Kidney epithelial cell (primary cell): ENCODE measurements at regions not wholly inside any gene's neighbourhood (a gene's known extent, or its start where the extent isn't known, plus 50 kb on each side); places are given as distances from the start of the nearest gene placed in this dataset.

Experiments
- DNase-seq: peaks from one replicate; pipeline ENCODE4 v3.0.0-alpha.2; 2010; ENCODE audit warnings: low read depth
- H3K27me3 ChIP-seq: 2 replicates; pipeline ENCODE4 v1.6.0; 2011; ENCODE audit warnings: low read length; ENCODE audit not compliant: control insufficient read depth, insufficient read depth
- H3K36me3 ChIP-seq: 2 replicates; pipeline ENCODE4 v1.5.1; 2011; ENCODE audit warnings: low read length; ENCODE audit not compliant: control insufficient read depth, insufficient read depth
- H3K4me3 ChIP-seq: 2 replicates; pipeline ENCODE4 v1.5.1; 2011; ENCODE audit warnings: low read depth, mild to moderate bottlenecking, control low read depth, low read length
- TF ChIP-seq, protein P1 (sequence below): IDR thresholded peaks from 2 replicates; pipeline ENCODE4 v1.5.1; 2011; ENCODE audit warnings: mild to moderate bottlenecking, moderate library complexity, low read length, control low read depth, inconsistent platforms; ENCODE audit not compliant: insufficient read depth, poor library complexity, severe bottlenecking

DNA sequence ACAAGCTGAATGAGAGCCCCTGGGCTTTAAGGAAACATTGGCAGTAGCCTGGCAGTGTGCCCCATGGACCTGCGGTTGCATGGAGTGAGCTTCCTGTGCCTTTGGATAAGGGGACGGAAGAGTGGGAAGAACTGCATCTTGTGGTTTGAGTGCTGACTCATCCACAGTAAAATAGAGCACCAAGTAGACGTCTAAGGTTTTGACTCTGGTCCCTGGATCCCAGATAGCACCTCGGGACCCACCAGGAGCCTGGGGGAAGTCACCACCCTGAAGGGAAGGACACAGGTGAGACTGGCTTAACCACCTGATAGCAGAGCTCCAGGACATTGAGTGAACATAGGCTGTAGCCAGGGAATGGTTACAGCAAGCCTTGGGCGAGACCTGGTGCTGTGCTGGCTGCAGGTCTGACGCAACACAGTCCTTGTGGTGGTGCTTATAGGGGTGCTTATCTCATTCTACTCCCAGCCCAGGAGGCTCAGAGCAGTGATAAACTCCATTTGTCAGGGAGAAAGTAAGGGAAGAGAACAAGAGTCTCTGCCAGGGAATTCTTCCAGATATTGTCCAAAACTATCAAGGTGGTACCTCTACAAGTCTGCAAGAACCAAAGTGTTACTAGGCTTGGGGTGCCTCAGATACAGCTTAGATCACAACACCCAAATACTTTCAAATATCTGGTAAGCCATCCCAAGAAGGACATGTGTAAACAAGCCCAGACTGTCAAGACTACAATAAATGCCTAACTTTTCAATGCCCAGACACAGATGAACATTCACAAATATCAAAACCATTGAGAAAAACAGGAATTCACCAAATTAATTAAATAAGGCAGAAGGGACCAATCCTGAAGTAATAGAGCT is 123.6 kb upstream of the TET2 start:
- TF ChIP-seq, protein P1, sequence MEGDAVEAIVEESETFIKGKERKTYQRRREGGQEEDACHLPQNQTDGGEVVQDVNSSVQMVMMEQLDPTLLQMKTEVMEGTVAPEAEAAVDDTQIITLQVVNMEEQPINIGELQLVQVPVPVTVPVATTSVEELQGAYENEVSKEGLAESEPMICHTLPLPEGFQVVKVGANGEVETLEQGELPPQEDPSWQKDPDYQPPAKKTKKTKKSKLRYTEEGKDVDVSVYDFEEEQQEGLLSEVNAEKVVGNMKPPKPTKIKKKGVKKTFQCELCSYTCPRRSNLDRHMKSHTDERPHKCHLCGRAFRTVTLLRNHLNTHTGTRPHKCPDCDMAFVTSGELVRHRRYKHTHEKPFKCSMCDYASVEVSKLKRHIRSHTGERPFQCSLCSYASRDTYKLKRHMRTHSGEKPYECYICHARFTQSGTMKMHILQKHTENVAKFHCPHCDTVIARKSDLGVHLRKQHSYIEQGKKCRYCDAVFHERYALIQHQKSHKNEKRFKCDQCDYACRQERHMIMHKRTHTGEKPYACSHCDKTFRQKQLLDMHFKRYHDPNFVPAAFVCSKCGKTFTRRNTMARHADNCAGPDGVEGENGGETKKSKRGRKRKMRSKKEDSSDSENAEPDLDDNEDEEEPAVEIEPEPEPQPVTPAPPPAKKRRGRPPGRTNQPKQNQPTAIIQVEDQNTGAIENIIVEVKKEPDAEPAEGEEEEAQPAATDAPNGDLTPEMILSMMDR, result no peak
- Histone ChIP-seq H3K27me3 (no peaks in the 10 kb centered on the region), H3K4me3 (no peak overlapping the region), H3K36me3 (no peaks in the 10 kb centered on the region)
- DNase-seq, result no peak

DNA sequence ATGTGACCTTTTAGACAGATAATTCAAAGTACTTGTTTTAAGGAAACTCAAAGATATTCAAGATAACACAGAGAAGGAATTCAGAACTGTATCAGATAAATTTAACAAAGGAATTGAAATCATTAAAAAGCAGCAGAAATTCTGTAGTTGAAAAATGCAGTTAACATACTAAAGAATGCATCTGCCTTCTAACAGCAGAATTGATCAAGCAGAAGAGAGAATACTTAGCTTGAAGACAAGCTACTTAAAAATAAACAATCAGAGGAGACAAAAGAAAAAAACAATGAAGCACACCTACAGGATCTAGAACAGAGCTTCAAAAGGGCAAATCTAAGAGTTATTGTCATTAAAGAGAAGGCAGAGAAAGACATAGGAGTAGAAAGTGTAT is 123.0 kb upstream of the TET2 start:
- TF ChIP-seq, protein P1, result no peak
- H3K27me3 ChIP-seq, result no peaks in the 10 kb centered on the region
- no peak overlapping the region for H3K4me3 ChIP-seq
- no peak for DNase-seq
- H3K36me3 ChIP-seq, result no peaks in the 10 kb centered on the region

DNA sequence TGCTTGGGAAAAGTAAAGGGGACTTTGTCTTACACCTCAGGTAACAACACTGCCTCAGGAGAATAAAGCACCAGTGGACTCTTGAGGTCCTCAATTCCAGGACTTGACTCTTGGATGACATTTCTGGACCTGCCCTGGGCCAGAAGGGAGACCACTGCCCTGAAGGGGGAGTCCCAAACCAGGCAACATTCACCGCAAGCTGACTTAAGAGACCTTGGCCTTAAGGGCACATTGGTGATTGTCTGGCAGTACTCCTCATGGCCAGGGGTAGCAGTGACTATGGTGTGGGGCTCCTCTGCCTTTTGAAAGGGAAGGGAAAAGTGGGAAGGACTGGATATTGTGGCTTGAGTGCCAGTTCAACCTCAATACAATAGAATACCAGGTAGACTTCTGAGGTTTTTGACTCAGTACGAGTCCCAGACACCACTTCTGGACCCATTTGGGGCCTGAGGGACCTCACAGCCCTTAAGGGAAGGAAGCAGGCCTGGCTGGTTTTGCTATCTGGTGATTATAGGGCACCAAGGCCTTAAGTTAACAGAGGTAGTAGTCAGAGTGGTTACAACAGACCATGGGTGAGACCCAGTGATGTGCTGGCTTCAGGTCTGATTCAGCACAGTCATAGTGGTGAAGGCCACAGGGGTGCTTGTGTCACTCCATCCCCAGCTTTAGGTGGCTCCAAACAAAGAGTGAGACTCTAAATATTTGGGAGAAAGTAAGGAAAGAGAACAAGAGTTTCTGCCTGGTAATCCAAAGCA is 121.2 kb upstream of the TET2 start:
- Histone ChIP-seq H3K4me3 (no peak overlapping the region), H3K36me3 (no peaks in the 10 kb centered on the region), H3K27me3 (no peaks in the 10 kb centered on the region)
- DNase-seq, result no peak
- TF ChIP-seq, protein P1, result no peak

DNA sequence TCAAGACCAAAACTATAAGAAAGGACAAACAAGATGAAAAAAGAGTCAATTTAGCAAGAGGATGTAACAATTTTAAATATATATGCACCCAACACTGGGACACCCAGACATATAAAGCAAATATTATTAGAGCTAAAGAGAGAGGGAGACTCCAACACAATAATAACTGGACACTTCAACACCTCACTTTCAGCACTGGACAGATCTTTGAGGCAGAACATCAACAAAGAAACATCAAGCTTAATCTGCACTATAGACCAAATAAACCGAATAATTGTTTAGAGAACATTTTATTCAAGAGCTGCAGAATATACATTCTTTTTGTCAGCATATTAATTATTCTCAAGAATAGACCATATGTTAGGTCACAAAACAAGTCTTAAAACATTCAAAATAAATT is 109.7 kb upstream of the TET2 start:
- DNase-seq, result no peak
- Histone ChIP-seq H3K27me3 (no peaks in the 10 kb centered on the region), H3K36me3 (no peaks in the 10 kb centered on the region), H3K4me3 (no peak overlapping the region)
- TF ChIP-seq, protein P1, result no peak

DNA sequence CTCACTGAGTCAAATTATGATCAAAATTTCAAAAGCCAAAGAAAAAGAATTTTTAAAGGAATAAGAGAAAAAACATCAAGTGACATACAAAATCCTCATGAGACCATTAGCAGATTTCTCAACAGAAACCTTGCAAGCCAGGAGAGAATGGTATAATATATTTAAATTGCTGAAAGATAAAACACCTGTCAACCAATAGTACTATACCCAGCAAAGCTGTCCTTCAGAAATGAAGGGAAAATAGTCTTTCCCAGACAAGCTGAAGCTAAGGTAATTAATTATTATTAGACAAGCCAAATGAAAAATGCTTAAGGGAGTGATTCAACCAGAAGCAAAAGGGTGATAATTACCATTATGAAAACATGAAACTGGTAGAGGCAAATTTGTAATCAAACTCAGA is 104.2 kb upstream of the TET2 start:
- no peak for DNase-seq
- TF ChIP-seq, protein P1, result no peak

More for the DNA sequence above, 104.2 kb upstream of the TET2 start:
- Histone ChIP-seq H3K36me3 (no peaks in the 10 kb centered on the region), H3K27me3 (no peaks in the 10 kb centered on the region), H3K4me3 (no peak overlapping the region)
